ENCODE measurements at regions not wholly inside any gene's neighbourhood (a gene's known extent, or its start where the extent isn't known, plus 50 kb on each side); places are given as distances from the start of the nearest gene placed in this dataset. TPM values are rescaled to one million over a fixed set of nuclear protein-coding genes. Genes with fewer than 3 reads are reported as not detected.
"Not testable (repeated sequence)": the region's sequence is repeated elsewhere in the genome, so short reads cannot be mapped to it uniquely, and the experiment has no call there.

DNA sequence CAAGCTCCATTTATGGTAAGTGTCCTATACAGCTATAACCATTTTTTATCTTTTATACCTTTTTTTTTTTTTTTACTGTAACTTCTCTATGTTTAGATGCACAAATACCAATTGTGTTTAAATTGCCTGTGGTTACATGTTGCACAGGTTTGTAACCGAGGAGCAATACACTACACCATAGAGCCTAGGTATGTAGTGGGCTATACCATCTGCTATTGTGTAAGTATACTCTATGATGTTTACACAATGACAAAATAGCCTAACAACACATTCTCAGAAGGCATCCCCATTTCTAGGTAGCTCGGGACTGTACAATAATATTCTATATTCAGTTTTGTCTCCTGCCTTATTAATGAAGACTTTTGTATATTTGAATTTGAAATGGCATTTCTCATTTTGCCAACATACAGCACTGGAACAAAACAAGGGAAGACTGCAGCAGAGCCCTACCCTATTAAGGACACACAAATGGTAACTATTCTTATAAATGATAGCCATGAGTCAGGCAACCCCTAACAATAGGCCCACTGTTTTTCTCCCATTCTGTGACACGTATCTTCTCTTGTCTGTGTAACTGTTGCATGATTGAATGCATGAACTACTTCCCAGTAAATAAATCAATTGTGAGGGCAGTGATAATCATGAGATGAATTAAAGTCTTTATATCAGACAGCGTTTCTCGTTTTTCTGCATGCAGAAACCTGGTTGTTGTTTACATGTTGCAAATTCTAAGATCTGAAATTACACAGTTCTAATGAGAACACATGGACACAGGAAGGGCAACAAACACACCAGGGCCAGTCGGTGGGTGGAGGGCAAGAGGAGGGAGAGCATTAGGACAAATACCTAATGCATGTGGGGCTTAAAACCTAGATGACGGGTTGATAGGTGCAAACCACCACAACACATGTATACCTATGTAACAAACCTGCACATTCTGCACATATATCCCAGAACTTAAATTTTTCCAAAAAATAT lies 173.9 kb downstream of the EPM2A start:
- no peaks in the 10 kb centered on the region for H3K4me1 ChIP-seq (ENCODE audit: control insufficient read depth, insufficient read depth, low read length)
- WGBS (ENCODE audit: insufficient coverage), result no CpG with 5 or more reads among the region's 7 CpGs
- H3K4me3 ChIP-seq (ENCODE audit: low read depth, low read length), result no peak overlapping the region
- H3K9me3 ChIP-seq (ENCODE audit: control insufficient read depth, insufficient read depth, low read length), result no peaks in the 10 kb centered on the region
- H3K27ac ChIP-seq (ENCODE audit: low read depth, low read length), result no peak overlapping the region
- H3K27me3 ChIP-seq (ENCODE audit: control insufficient read depth, insufficient read depth, low read length), result no peaks in the 10 kb centered on the region
- peak in 1 of 6 donors; percentile 35 for DNase-seq (ENCODE audit: low read depth in 4 of 6, low spot score in 6 of 6)
- H3K36me3 ChIP-seq (ENCODE audit: control insufficient read depth, insufficient read depth, low read length), result no peaks in the 10 kb centered on the region

GRCh38 chr6:145562771-145563615 lies 172.3 kb downstream of the EPM2A start:
- H3K4me1 ChIP-seq (ENCODE audit: control insufficient read depth, insufficient read depth, low read length), result no peaks in the 10 kb centered on the region
- no peaks in the 10 kb centered on the region for H3K27me3 ChIP-seq (ENCODE audit: control insufficient read depth, insufficient read depth, low read length)
- no peak overlapping the region for H3K4me3 ChIP-seq (ENCODE audit: low read depth, low read length)
- 81% methylated on average over 10 of the region's 10 CpGs for WGBS (ENCODE audit: insufficient coverage)
- H3K36me3 ChIP-seq (ENCODE audit: control insufficient read depth, insufficient read depth, low read length), result no peaks in the 10 kb centered on the region
- no peak for DNase-seq (ENCODE audit: low read depth in 4 of 6, low spot score in 6 of 6)
- H3K27ac ChIP-seq (ENCODE audit: low read depth, low read length), result no peak overlapping the region
- no peaks in the 10 kb centered on the region for H3K9me3 ChIP-seq (ENCODE audit: control insufficient read depth, insufficient read depth, low read length)

- no peak overlapping the region for H3K27ac ChIP-seq (ENCODE audit: low read depth, low read length)
Measured at GRCh38 chr6:145564553-145564952, 170.8 kb downstream of the EPM2A start.

GRCh38 chr6:145567684-145568252 lies 167.6 kb downstream of the EPM2A start:
- Histone ChIP-seq H3K27me3 (ENCODE audit: control insufficient read depth, insufficient read depth, low read length) (no peaks in the 10 kb centered on the region), H3K9me3 (ENCODE audit: control insufficient read depth, insufficient read depth, low read length) (no peaks in the 10 kb centered on the region), H3K4me3 (ENCODE audit: low read depth, low read length) (no peak overlapping the region), H3K36me3 (ENCODE audit: control insufficient read depth, insufficient read depth, low read length) (no peaks in the 10 kb centered on the region), H3K27ac (ENCODE audit: low read depth, low read length) (no peak overlapping the region), H3K4me1 (ENCODE audit: control insufficient read depth, insufficient read depth, low read length) (no peaks in the 10 kb centered on the region)
- peak in 1 of 6 donors; percentile 26 for DNase-seq (ENCODE audit: low read depth in 4 of 6, low spot score in 6 of 6)
- 60% methylated on average over 1 of the region's 1 CpG for WGBS (ENCODE audit: insufficient coverage)

More at GRCh38 chr6:145564553-145564952, 170.8 kb downstream of the EPM2A start:
- H3K4me1 ChIP-seq (ENCODE audit: control insufficient read depth, insufficient read depth, low read length), result no peaks in the 10 kb centered on the region
- no peak for DNase-seq (ENCODE audit: low read depth in 4 of 6, low spot score in 6 of 6)
- H3K9me3 ChIP-seq (ENCODE audit: control insufficient read depth, insufficient read depth, low read length), result no peaks in the 10 kb centered on the region
- no peak overlapping the region for H3K4me3 ChIP-seq (ENCODE audit: low read depth, low read length)
- no peaks in the 10 kb centered on the region for H3K27me3 ChIP-seq (ENCODE audit: control insufficient read depth, insufficient read depth, low read length)
- H3K36me3 ChIP-seq (ENCODE audit: control insufficient read depth, insufficient read depth, low read length), result no peaks in the 10 kb centered on the region

DNA sequence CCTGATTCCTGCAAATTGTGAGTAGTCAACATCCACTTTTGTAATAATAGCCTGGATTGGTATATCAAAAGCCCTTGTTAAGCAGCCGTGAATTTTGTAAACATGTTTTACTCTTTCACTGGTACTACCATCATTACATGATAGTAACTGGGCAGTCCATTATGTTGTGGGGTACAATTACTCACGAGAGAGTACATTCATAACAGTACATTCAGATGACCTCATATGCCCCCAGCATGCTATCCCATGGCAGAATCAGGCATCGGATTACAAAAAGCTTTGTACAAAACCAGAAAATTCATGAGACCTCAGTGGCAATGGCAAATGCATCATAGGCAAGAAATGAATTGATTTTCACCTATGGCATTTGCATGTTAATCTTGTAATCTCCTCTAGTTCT lies 166.2 kb downstream of the EPM2A start:
- peak in 1 of 6 donors; percentile 6 for DNase-seq (ENCODE audit: low read depth in 4 of 6, low spot score in 6 of 6)
- Histone ChIP-seq H3K27ac (ENCODE audit: low read depth, low read length) (no peak overlapping the region), H3K4me1 (ENCODE audit: control insufficient read depth, insufficient read depth, low read length) (no peaks in the 10 kb centered on the region), H3K4me3 (ENCODE audit: low read depth, low read length) (no peak overlapping the region), H3K9me3 (ENCODE audit: control insufficient read depth, insufficient read depth, low read length) (no peaks in the 10 kb centered on the region), H3K36me3 (ENCODE audit: control insufficient read depth, insufficient read depth, low read length) (no peaks in the 10 kb centered on the region), H3K27me3 (ENCODE audit: control insufficient read depth, insufficient read depth, low read length) (no peaks in the 10 kb centered on the region)
- WGBS (ENCODE audit: insufficient coverage), result 86% methylated on average over 1 of the region's 3 CpGs

DNA sequence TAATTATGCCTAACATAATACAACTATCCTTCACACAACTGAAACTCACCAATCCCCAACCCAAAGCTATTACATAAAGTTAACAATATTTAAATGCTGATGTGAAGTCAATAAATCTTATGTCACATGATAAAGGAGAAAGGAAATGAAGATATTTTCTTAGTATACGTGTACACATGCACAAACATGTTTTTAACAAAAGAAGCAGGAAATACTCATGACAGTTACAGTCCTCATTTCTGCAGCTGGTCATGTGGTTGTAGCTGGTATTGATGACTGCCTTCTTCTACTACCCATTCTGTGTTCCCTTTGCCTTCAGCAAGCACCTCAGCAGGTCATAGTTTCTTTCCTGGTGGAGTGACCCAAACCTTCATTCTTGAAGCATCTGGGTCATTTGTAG lies 165.0 kb downstream of the EPM2A start:
- not testable (repeated sequence) for H3K9me3 ChIP-seq (ENCODE audit: control insufficient read depth, insufficient read depth, low read length); H3K27ac ChIP-seq (ENCODE audit: low read depth, low read length); H3K36me3 ChIP-seq (ENCODE audit: control insufficient read depth, insufficient read depth, low read length); H3K4me1 ChIP-seq (ENCODE audit: control insufficient read depth, insufficient read depth, low read length); H3K4me3 ChIP-seq (ENCODE audit: low read depth, low read length); DNase-seq (ENCODE audit: low read depth in 4 of 6, low spot score in 6 of 6); H3K27me3 ChIP-seq (ENCODE audit: control insufficient read depth, insufficient read depth, low read length)
- WGBS (ENCODE audit: insufficient coverage), result no CpG with 5 or more reads among the region's 1 CpG

- H3K36me3 ChIP-seq (ENCODE audit: control insufficient read depth, insufficient read depth, low read length); H3K27ac ChIP-seq (ENCODE audit: low read depth, low read length); H3K9me3 ChIP-seq (ENCODE audit: control insufficient read depth, insufficient read depth, low read length); H3K27me3 ChIP-seq (ENCODE audit: control insufficient read depth, insufficient read depth, low read length); DNase-seq (ENCODE audit: low read depth in 4 of 6, low spot score in 6 of 6); H3K4me1 ChIP-seq (ENCODE audit: control insufficient read depth, insufficient read depth, low read length); H3K4me3 ChIP-seq (ENCODE audit: low read depth, low read length): not testable (repeated sequence)
- WGBS (ENCODE audit: insufficient coverage), result no CpG with 5 or more reads among the region's 1 CpG
Measured at GRCh38 chr6:145574269-145574668, 161.1 kb downstream of the EPM2A start.

Small RNA genes in the stretch of these regions (small RNA-seq; reads per million reads assigned to genes)
- not detected for gene RNU1-33P (ENCODE audit: low replicate concordance)
